MM.1S (cell line): ENCODE measurements at regions not wholly inside any gene's neighbourhood (a gene's known extent, or its start where the extent isn't known, plus 50 kb on each side); places are given as distances from the start of the nearest gene placed in this dataset.

Source experiments
- DNase-seq: peaks from one replicate; pipeline ENCODE4 v3.0.0-alpha.2; 2015
- H2AFZ ChIP-seq: fragments of 300-600 bp; sonication (generic); 2 replicates; pipeline ENCODE4 v1.6.0; 2016; ENCODE audit warnings: antibody characterized with exemption, low read length
- H3F3A ChIP-seq: fragments of 300-600 bp; sonication (generic); 2 replicates; pipeline ENCODE4 v1.6.1; 2016; ENCODE audit warnings: mild to moderate bottlenecking, antibody characterized with exemption, low read length, moderate library complexity, mixed read lengths; ENCODE audit not compliant: insufficient read depth
- H3K27ac ChIP-seq: fragments of 300-600 bp; sonication (generic); 2 replicates; pipeline ENCODE4 v1.5.1; 2016; ENCODE audit warnings: mild to moderate bottlenecking, low read length
- H3K27me3 ChIP-seq: fragments of 300-600 bp; sonication (generic); replicated peaks from 2 replicates; pipeline ENCODE4 v1.6.0; 2016; ENCODE audit warnings: low read length; ENCODE audit not compliant: insufficient read depth
- H3K36me3 ChIP-seq: fragments of 300-600 bp; sonication (generic); replicated peaks from 2 replicates; pipeline ENCODE4 v1.6.1; 2016; ENCODE audit warnings: mild to moderate bottlenecking, low read length, mixed read lengths; ENCODE audit not compliant: insufficient read depth
- H3K4me1 ChIP-seq: fragments of 300-600 bp; sonication (generic); 2 replicates; pipeline ENCODE4 v1.6.1; 2016; ENCODE audit warnings: low read length, mixed read lengths
- H3K4me2 ChIP-seq: fragments of 300-600 bp; sonication (generic); 2 replicates; pipeline ENCODE4 v1.6.0; 2016; ENCODE audit warnings: low read depth, low read length
- H3K4me3 ChIP-seq: fragments of 300-600 bp; sonication (generic); 2 replicates; pipeline ENCODE4 v1.5.1; 2016; ENCODE audit warnings: low read length, mixed read lengths
- H3K79me2 ChIP-seq: fragments of 300-600 bp; sonication (generic); 2 replicates; pipeline ENCODE4 v1.6.1; 2016; ENCODE audit warnings: mixed run types, low read length, mixed read lengths
- H3K9ac ChIP-seq: fragments of 300-600 bp; sonication (generic); 2 replicates; pipeline ENCODE4 v1.6.1; 2016; ENCODE audit warnings: low read length, mixed read lengths
- H3K9me2 ChIP-seq: fragments of 300-600 bp; sonication (generic); replicated peaks from 2 replicates; pipeline ENCODE4 v1.6.1; 2016; ENCODE audit warnings: mild to moderate bottlenecking, low read length, mixed read lengths; ENCODE audit not compliant: insufficient read depth
- H3K9me3 ChIP-seq: fragments of 300-600 bp; sonication (generic); replicated peaks from 2 replicates; pipeline ENCODE4 v1.6.1; 2016; ENCODE audit warnings: mild to moderate bottlenecking, low read length, mixed read lengths; ENCODE audit not compliant: insufficient read depth
- H4K20me1 ChIP-seq: fragments of 300-600 bp; sonication (generic); 2 replicates; pipeline ENCODE4 v1.6.1; 2016; ENCODE audit warnings: mild to moderate bottlenecking, low read length, moderate library complexity, mixed read lengths; ENCODE audit not compliant: insufficient read depth
- CTCF ChIP-seq: fragments of 300-600 bp; sonication (generic); IDR thresholded peaks from 2 replicates; pipeline ENCODE4 v1.5.1; 2016; ENCODE audit warnings: antibody characterized with exemption, low read length, mixed read lengths
- EZH2 ChIP-seq: fragments of 300-600 bp; sonication (generic); optimal IDR thresholded peaks from 2 replicates; pipeline ENCODE3; 2017; ENCODE audit warnings: low read depth, mild to moderate bottlenecking, antibody characterized with exemption, low read length, mixed read lengths
- EZH2phosphoT487 ChIP-seq: fragments of 300-600 bp; sonication (generic); IDR thresholded peaks from 2 replicates; pipeline ENCODE4 v1.6.1; 2018; ENCODE audit warnings: antibody characterized with exemption, low read length

GRCh38 chr5:87717761-87718160, 305.0 kb upstream of the CCNH start:
- Histone ChIP-seq H3K27me3 (no peaks in the 10 kb centered on the region), H3K9me2 (no peaks in the 10 kb centered on the region), H3K4me2 (no peak overlapping the region), H3K27ac (no peak overlapping the region), H3K4me1 (no peaks in the 10 kb centered on the region), H3K9me3 (no peaks in the 10 kb centered on the region), H3K4me3 (no peak overlapping the region), H3F3A (no peaks in the 10 kb centered on the region), H4K20me1 (no peaks in the 10 kb centered on the region), H2AFZ (no peak overlapping the region), H3K36me3 (no peaks in the 10 kb centered on the region), H3K79me2 (no peaks in the 10 kb centered on the region), H3K9ac (no peak overlapping the region)
- no peak for TF ChIP-seq CTCF
- TF ChIP-seq EZH2phosphoT487 = no peak
- no peak for TF ChIP-seq EZH2
- no peak for DNase-seq

- no peak overlapping the region for H3K4me3 ChIP-seq
- no peak overlapping the region for H2AFZ ChIP-seq
- TF ChIP-seq EZH2phosphoT487 (no peak), EZH2 (no peak), CTCF (no peak)
- no peak overlapping the region for H3K4me2 ChIP-seq
- H3K9ac ChIP-seq = no peak overlapping the region
- H3K27me3 ChIP-seq = no peaks in the 10 kb centered on the region
- H3K4me1 ChIP-seq = no peaks in the 10 kb centered on the region
- H3K9me2 ChIP-seq = no peaks in the 10 kb centered on the region
- H3K27ac ChIP-seq = no peak overlapping the region
- H3F3A ChIP-seq = no peaks in the 10 kb centered on the region
- H3K9me3 ChIP-seq = no peaks in the 10 kb centered on the region
- no peak for DNase-seq
- H3K36me3 ChIP-seq = no peaks in the 10 kb centered on the region
- no peaks in the 10 kb centered on the region for H3K79me2 ChIP-seq
- H4K20me1 ChIP-seq = no peaks in the 10 kb centered on the region
Observed at GRCh38 chr5:87705876-87706275, 293.1 kb upstream of the CCNH start.

GRCh38 chr5:87686975-87687374, 274.2 kb upstream of the CCNH start:
- peaks cover 10% of the 10 kb centered on the region for H3K4me1 ChIP-seq
- H3F3A ChIP-seq = peaks cover 4% of the 10 kb centered on the region; the same call in 1 of the 2 replicates
- H3K27me3 ChIP-seq = no peaks in the 10 kb centered on the region
- H4K20me1 ChIP-seq = no peaks in the 10 kb centered on the region
- no peak overlapping the region for H2AFZ ChIP-seq
- no peaks in the 10 kb centered on the region for H3K9me3 ChIP-seq
- H3K4me2 ChIP-seq = peak overlapping the region; percentile 2; the same call in 1 of the 2 replicates
- peak; percentile 75 for DNase-seq
- H3K4me3 ChIP-seq = no peak overlapping the region
- no peaks in the 10 kb centered on the region for H3K79me2 ChIP-seq
- TF ChIP-seq CTCF = no peak
- no peak for TF ChIP-seq EZH2phosphoT487
- no peak for TF ChIP-seq EZH2
- no peak overlapping the region for H3K9ac ChIP-seq
- no peaks in the 10 kb centered on the region for H3K36me3 ChIP-seq
- H3K27ac ChIP-seq = no peak overlapping the region
- H3K9me2 ChIP-seq = no peaks in the 10 kb centered on the region
